Stimulated activated CD8-positive, alpha-beta memory T cell treated with anti-CD3 and anti-CD28 coated beads, Interleukin-15, amount 100 ng/mL, for 1 hour (primary cell): ENCODE measurements at regions not wholly inside any gene's neighbourhood (a gene's known extent, or its start where the extent isn't known, plus 50 kb on each side); places are given as distances from the start of the nearest gene placed in this dataset.

Source experiments
- DNase-seq: peaks from one replicate; pipeline ENCODE4 v3.0.0-alpha.2; 2020; ENCODE audit warnings: low read depth

DNA sequence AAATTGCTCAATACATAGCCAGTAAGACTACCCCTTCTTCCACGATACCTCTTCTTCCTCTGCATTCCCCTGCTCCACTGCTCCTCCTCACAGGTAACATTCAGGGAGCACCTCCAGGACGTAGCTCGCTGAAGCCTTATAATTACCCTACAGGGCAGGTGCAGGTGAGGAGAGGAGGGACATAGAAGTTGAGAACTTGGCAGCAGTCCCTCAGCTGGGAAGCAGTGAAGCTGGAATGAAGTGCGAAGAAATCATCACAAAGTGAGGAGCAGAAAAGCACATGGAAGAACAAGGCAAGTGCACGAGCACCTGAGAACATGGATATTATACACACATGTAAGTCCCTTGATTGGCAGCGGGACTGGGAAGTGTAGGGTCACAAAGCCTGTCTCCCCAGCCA, 118.2 kb downstream of the HSD17B3 start:
- no peak for DNase-seq

DNA sequence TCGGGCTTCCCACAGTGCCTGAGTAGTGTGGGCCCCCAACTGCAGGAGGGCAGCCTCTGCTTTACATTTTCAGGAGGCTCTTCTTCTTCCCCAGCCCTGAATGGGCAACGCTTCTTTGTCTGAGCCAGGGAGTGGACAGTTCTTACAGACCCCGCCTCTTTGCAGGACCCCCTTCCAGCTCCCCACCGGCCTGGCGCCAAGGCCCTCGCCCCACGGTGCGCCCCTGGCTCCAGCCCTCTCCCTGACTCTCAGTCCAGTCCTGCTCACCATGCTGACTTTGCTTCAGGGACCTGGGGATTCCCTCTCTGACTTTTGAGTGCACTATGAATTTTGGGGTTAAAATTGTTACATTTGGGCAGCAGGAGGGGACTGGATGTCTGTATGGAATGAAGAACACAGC, 123.8 kb downstream of the HSD17B3 start:
- no peak for DNase-seq

DNA sequence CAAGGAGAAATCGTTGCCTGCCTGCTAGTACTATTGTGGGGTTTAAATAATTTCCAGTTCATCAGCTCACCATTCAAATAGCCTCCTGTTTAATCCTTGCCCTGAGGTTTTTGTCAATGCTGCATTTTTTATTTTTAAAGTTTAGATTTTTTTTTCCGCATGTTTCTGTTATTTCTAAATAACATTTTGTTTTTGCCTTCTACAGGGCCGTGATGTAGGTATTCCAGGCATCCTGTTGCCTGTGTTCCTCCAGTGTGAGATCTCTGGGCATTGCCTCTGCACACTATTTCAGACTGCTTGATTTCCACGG, 124.3 kb downstream of the HSD17B3 start:
- DNase-seq: no peak

DNA sequence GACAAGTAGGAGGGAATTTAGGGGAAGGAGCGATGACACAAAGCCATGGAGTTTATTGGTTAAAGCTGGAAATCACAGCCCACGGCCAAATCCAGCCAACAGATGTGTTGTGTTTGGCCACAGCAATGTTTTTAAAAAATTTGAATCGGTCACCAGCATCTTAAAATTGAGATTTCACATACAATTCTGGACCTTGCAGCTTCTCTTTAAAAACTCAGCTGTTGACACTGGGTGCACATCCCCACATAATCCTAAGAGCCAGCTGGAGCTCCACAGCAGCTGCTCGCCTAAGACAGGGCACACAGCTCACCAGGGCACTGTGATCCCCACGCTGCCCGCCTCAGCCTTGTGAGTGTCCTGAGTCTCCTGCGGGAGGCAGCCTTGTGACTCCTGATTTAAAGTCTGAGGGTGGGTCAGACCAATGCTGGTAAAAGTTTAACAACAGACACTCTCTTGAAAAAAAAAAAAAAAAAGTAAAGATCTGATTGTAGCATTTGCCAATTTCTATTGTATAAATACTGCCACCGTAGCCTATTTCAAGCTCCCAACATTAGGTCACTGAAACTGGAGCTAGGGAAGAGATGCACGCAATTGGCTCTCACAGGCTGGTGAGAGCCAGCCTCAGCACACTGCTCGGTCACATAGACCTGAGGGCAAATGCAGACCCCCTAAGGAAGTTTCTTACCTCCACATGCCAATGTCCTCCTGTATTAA, 124.8 kb downstream of the HSD17B3 start:
- DNase-seq: no peak

DNA sequence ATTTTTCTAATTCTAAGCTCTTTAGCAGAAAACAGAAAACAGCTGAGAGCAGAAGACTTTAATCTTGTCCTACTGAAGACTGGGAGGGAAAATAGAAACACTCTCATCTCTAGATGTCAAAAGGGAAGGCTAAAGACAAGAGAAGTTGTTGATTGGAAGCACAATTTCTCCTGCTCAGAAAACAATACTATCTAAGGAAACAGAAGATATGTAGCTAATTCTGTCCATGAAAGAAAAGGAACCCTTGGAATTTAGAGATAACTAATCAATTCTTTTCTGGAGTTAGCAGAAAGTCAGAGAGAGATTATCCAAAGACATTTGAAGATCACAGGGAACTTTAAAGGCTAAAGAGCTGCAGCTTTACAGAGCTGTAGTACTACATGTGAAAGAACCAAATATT, 126.2 kb downstream of the HSD17B3 start:
- DNase-seq: no peak

DNA sequence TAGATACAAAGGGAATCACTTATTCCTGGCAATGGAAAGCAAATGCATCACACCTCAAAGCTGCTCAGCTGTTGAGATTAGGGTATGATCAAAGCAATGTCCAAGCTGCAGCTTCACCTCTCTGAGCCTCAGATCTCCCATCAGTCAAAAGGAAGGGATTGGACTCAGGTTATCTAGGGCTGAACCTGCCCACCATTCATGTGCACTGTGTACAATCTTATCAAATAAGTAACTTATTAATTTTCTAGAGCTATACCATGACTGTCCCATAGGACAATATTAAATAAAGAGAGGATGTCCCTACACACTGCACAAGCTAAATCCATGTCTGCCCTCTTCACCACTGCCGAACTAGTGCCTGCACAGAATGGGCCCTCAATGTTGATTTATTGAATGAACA, 127.0 kb downstream of the HSD17B3 start:
- DNase-seq: no peak

DNA sequence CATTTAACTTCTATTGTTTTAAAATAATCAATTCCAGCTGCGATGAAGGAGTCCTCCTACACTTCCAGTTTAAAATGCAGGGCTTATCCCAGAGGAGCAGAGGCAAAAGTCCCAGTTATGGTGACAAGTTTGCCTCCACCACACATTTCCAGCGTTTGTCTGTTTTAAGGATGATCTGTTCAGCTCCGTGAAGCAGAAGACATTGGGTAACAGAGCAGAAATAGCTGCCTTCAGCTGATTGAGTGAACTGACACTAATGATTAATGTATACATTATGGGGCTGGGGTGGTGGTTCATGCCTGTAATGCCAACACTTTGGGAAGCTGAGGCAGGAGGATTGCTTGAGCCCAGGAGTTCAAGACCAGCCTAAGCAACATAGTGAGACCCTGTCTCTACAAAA, 127.6 kb downstream of the HSD17B3 start:
- no peak for DNase-seq

DNA sequence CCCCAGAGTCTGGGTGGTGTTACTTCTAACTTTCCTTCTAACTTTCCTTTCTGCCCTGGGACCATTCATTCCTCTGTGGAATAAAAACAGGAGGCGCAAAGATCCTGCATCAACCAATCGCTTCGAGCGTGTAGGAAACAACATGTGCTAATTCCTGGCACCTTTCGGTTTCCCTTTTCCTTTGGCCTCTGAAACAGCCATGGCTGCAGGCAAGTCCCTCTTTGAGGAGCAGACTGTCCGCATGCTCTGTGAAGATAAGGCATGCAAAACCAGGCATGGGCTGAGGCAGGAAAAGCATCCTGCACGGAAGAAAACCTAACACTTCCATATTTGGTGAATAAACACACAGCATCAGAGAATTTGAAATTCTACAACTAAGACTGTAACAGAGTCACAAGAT, 128.3 kb downstream of the HSD17B3 start:
- DNase-seq: no peak

DNA sequence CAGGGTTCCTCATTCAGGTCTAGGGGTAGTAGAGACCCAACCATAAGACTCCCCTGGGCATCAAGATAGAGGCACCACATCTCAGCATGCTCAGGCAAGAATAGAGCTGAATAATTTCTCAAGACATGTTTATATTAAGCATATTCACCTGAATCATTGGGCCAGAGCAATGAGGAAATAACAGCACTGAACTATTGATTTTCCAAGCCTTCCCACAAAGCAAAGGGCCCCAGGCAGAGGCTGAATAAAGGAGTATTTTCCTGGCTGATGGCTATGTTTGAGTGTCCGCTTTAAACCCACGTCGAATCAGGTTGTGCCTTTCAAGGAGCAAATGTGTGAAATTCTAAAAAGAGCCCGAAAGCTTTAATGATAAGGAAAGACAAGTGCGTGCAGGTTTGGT, 129.2 kb downstream of the HSD17B3 start:
- no peak for DNase-seq

DNA sequence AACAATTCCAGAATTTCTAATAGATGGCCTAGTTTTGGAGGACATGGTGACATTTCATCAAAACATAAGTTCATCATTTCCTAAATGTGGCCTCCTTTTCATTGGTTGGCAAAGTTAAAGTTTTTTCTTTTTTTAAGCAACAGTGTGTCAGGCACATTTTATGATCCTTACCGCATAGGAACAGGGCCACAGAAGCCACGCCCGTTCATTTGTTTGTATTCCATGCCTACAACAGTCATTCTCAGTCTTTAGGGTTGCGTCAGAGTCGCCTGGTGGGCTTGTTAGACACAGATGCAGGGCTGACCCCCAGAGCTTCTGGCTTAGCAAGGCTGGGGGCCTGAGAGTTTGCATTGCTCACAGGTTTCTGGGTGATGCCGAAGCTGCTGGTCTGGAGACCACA, 130.2 kb downstream of the HSD17B3 start:
- no peak for DNase-seq

DNA sequence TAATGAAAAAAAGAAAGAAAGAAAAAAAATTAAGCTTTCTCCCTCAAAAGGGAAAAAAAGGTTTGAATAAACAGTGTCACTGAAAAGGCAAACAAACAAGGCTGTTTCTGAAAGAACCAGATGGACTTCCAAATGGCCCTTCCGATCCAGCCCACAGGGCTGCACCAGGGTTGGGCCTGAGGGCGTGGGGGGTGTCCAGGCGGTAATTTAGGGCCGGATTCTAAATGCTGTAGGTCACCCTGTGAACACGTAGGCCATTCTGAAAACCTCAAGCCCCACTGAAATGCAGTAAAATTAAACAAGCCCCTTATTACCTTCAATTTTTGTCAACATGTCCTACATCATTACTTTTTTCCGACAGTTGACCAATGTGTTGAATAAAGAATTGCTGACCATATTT, 132.1 kb downstream of the HSD17B3 start:
- DNase-seq: no peak

DNA sequence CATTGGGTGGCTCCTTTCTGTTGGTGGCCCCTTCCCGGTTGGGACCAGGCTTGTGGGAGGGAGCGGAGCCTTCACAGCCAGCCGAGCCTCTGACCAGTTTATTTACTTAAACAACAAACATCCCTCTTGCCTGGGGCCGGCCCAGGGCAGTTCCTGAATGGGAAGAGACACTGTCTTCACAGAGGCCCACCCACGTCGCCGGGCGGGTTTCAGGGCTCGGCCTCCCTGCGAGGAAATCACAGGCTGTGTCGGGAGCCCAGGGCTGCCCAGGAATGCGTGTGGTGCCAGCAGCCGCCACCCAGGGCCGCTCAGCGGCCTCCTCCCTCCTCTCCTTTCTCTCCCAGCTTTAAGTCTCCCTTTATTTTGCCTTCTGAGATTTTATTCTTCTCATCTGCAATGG, 132.5 kb downstream of the HSD17B3 start:
- no peak for DNase-seq

DNA sequence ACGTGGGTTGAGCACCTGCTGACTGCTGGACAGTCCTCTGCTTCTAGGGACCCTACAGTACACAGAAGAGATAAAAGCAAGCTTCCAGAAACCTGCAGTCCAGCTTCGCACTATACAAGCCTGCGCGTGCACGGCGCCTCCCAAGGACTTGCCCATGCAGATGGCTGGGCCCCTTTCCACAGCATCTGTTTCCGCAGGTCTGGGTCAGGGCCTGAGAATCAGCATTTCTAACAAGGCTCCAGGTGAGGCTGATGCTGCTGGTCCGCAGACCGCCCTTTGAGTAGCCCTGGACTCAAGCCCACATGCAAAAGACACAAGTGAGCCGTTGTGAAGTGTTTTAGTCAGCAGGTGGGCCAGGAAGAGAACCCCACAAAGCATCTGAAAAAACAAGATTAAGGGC, 133.1 kb downstream of the HSD17B3 start:
- no peak for DNase-seq

DNA sequence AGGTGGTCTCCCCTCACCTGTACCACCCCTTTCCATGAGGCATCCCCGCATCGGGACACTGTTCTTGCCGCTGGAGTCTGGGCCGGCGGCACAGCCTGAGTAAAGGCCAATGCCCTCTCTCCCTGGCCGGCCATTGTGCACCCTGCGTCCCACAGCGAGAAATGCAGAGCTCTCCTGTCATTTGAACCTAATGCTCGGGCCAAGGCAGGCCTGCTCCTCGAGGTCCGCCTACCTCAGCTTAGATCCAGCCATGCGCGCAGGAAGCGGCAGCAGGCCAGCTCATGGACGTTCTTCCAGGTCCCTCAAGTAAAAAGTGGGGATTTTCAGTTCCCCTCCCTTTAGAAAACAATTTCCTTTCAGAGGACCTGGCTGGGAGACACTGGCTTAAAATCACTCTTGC, 135.0 kb downstream of the HSD17B3 start:
- no peak for DNase-seq

DNA sequence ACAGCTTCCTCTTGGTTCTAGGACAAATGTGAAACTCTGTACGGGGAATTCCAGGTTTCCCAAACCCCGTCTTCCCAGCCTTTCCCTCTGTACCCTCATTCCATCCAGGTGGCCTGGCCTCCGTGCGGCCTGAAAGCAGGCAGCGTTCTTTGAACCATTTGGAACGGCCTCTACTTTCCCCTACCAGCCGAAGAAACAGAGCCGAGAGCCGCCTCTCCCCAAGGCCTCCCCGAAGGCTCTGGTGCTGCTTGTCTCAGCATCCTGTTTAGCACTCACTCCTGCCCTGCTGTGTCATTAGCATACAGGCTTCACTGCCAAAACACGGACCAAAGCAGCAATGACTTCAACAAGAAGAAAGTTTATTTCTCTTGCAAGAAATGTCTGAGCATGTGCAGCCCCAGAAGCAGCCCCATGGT, 137.7 kb downstream of the HSD17B3 start:
- no peak for DNase-seq

DNA sequence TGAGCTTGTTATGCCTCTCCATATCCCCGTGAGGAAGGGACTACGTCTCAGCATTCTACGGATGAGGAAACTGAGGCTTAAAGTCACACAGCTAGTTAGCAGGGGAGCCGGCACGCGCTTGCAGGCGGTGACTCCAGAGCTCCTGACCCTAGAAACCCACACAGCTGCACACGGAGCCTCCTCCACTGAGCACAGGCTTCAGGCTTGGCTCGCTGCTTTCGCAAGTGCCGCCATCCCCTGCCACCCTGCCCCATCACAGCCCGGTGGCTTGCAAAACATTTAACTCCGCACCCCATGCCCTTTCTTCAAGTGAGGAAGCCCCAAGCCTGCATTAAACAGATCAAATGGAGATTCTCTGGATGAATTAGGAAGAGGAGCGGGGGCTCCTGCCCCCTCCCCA, 138.3 kb downstream of the HSD17B3 start:
- DNase-seq: no peak

DNA sequence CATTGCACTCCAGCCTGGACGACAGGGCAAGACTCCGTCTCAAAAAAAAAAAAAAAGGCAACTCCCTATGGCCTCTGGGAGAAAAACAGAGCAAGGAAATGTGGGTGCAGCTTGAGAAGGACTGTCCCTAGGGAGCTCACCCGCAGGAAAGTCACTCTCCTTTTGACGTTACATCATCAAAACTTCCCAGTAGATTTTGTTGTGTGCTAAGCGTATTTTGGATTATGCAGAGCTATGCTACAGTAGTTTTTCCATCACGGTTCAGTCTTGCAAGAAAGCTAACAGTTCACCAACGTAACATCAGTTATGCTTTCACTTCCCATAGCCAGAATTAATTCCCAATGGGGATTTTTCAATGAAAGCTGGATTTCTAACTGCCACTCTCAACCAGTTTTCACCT, 138.8 kb downstream of the HSD17B3 start:
- DNase-seq: no peak

DNA sequence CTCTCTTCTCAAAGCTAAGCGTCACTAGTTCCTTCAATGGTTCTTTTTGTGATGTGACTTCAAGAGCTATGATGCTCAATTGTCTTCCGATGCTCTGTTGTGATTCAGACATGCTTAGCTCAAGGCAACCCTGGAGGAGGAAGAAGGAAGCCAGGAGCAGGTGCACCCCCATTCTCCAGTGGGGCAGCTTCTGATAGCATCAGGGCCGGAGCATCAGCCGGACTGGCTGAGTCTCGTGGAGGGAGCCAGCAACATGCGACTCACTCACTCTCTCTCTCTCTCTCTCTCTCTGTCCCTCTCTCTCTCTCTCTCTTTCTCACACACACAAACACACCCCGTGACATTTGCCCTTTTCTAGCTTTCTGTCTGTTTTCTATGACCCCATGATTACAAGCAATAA, 140.2 kb downstream of the HSD17B3 start:
- no peak for DNase-seq

DNA sequence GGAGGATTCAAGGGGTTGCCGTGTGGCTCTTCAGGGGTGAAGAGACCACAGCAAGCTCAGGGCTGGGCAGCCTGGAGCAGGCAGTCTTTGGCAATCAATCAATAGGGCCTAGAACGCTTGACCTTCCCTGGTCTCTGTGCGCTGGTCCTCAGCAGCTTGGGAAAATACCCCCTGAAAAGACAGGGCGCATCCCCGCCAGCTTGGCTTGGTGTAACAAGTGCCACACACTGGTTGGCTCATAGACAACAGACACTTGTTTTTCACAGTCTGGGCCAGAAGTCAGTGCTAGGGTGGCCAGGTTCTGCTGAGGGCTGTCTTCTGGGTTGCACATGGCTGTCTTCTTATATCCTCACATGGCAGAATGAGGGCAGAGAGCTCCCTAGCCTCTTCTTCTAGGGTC, 141.1 kb downstream of the HSD17B3 start:
- no peak for DNase-seq

DNA sequence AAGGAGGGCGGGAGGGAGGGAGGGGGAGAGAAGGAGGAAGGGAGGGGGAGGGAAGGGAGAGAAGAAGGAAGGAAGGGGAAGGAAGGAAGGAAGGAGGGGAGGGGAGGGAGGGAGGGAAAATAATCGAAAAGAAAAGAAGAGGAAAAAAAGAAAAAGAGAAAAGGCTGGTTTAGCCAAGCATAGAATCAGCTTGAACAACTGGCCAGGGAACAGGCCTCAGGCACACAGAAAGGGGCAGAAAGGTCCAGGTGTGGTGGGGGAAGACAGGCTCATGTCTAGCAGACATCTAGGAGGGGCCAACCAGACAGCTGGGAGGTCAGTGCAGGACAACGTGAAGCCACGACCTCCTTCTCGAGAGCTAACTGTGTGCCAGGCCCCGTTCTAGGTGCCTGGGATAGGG, 141.8 kb downstream of the HSD17B3 start:
- no peak for DNase-seq

DNA sequence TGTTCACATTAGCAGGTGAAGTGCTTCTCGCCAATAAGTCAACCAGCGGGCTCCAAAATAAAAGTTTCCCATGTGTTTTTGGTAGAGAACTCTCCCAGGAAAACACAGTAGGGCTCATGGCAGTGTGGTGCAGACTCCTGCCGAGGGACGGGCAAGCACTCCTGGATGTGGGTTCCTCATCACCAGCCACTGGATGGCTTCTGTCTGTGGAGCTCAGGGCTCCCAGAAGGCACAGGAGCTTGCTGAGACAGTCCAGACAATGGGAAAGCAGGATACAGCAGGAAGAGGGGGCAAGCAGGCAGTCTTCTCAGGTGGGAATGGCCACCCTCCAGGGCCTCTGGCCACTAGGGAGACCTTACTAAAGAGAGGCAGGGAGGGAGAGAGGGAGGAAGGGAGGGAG, 142.4 kb downstream of the HSD17B3 start:
- DNase-seq: no peak

DNA sequence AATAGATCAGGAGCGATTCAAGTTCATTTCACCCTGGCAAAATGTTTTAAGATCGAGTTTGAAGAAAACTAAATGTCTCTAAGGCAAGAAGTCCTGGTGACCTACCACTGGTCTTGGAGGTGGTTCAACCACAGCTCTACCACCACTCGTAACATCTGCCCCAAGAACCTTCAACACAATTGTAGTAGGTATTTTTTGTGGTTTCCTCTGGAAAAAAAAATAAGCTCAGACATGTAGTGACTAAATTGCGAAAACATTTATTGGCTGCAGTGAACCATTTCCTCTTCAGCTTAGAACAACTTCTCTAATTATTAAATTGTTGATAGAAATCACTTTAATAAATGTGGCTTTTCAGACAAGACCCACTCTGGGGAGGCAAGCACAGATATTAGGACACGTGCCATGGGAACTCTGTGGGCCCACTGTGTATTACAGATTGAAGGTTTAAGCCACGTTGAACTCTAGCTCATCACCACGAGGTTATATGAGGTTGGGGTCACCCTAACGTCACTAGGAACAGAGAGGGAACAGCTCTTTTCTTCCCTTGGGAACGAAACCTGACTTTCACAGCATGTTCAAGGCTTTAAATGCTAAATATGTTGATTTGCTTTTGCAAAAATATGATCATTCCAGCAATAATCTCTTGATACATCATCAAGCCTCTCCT, 142.9 kb downstream of the HSD17B3 start:
- no peak for DNase-seq

DNA sequence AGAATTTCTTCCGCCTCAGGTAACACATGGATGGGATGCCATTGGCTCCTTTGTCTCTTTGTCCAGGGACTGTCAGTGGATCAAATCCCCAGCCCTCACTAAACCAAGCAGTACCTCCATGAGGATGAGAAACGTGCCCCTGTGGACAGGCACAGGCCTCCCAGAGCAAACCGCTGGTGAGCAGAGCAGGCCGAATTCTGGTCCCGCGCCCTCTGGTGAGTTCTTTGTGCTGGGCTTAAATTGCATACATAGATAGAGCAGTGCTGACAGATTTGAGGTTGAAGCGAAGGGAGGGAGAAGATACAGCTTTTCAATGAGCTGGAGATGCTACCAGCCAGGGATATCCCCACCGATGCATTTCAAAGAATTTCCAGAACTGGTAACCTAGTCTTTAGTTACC, 143.8 kb downstream of the HSD17B3 start:
- no peak for DNase-seq

DNA sequence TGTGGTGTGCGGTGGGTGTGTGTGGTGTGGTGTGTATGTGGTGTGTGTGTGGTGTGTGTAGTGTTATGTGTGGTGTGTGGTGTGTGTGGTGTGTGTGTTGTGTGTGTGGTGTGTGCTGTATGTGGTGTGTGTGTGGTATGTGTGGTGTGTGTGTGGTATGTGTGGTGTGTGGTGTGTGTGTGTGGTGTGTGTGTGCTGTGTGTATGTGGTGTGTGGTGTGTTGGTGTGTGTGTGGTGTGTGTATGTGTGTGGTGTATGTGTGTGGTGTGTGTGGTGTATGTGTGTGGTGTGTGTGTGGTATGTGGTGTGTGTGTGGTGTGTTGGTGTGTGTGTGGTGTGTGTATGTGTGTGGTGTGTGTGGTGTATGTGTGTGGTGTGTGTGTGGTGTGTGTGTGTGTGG, 144.3 kb downstream of the HSD17B3 start:
- no peak for DNase-seq
